SHP77 treated with DMSO at 0.1 percent for 48 hours (cell line): ENCODE measurements at regions not wholly inside any gene's neighbourhood (a gene's known extent, or its start where the extent isn't known, plus 50 kb on each side); places are given as distances from the start of the nearest gene placed in this dataset.

Experiments used
- DNase-seq: peaks from one replicate; lab custom pipeline; 2025; lab: John Stamatoyannopoulos, UW

- DNase-seq: no peak
These were observed 1102.7 kb upstream of the EEF2KMT start for GRCh38 chr16:6200271-6200670.

- DNase-seq: no peak
These were observed 1098.4 kb upstream of the EEF2KMT start for GRCh38 chr16:6195966-6196365.

- no peak for DNase-seq
These were observed 1096.1 kb upstream of the EEF2KMT start for GRCh38 chr16:6193718-6194117.

- DNase-seq: no peak
These were observed 1095.4 kb upstream of the EEF2KMT start for GRCh38 chr16:6192984-6193383.

GRCh38 chr16:6192532-6192931 lies 1094.9 kb upstream of the EEF2KMT start:
- DNase-seq: no peak

GRCh38 chr16:6190776-6191175 lies 1093.2 kb upstream of the EEF2KMT start:
- DNase-seq: no peak

GRCh38 chr16:6189216-6189615 lies 1091.6 kb upstream of the EEF2KMT start:
- no peak for DNase-seq

- DNase-seq: no peak
These were observed 1080.1 kb upstream of the EEF2KMT start for GRCh38 chr16:6177616-6178180.

- DNase-seq: no peak
These were observed 1072.4 kb upstream of the EEF2KMT start for GRCh38 chr16:6170022-6170421.

- no peak for DNase-seq
These were observed 1067.9 kb upstream of the EEF2KMT start for GRCh38 chr16:6165330-6165979.

GRCh38 chr16:6160871-6161270 lies 1063.3 kb upstream of the EEF2KMT start:
- no peak for DNase-seq

GRCh38 chr16:6160303-6160702 lies 1062.7 kb upstream of the EEF2KMT start:
- no peak for DNase-seq

GRCh38 chr16:6157806-6158205 lies 1060.2 kb upstream of the EEF2KMT start:
- DNase-seq: no peak

- no peak for DNase-seq
These were observed 1057.7 kb upstream of the EEF2KMT start for GRCh38 chr16:6155271-6155670.

GRCh38 chr16:6153901-6154300 lies 1056.3 kb upstream of the EEF2KMT start:
- no peak for DNase-seq

- no peak for DNase-seq
These were observed 1051.4 kb upstream of the EEF2KMT start for GRCh38 chr16:6149031-6149430.

- DNase-seq: no peak
These were observed 1050.8 kb upstream of the EEF2KMT start for GRCh38 chr16:6148361-6148760.

GRCh38 chr16:6146874-6147425 lies 1049.4 kb upstream of the EEF2KMT start:
- DNase-seq: no peak

- no peak for DNase-seq
These were observed 1048.8 kb upstream of the EEF2KMT start for GRCh38 chr16:6146356-6146755.

GRCh38 chr16:6144463-6144862 lies 1046.9 kb upstream of the EEF2KMT start:
- DNase-seq: no peak

GRCh38 chr16:6143020-6143419 lies 1045.4 kb upstream of the EEF2KMT start:
- no peak for DNase-seq

- DNase-seq: no peak
These were observed 1035.5 kb upstream of the EEF2KMT start for GRCh38 chr16:6133009-6133557.

- DNase-seq: no peak
These were observed 1034.5 kb upstream of the EEF2KMT start for GRCh38 chr16:6132121-6132520.
